Neutrophil (primary cell): ENCODE measurements at regions not wholly inside any gene's neighbourhood (a gene's known extent, or its start where the extent isn't known, plus 50 kb on each side); places are given as distances from the start of the nearest gene placed in this dataset.

Experiments used
- H3K27ac ChIP-seq: fragments of 200-600 bp; sonication (generic); 2 replicates; pipeline ENCODE4 v1.5.1; 2016; ENCODE audit warnings: mild to moderate bottlenecking, moderate library complexity
- H3K27me3 ChIP-seq: fragments of 200-600 bp; sonication (generic); 2 replicates; pipeline ENCODE4 v1.6.0; 2016; ENCODE audit warnings: mild to moderate bottlenecking
- H3K36me3 ChIP-seq: fragments of 200-600 bp; sonication (generic); 2 replicates; pipeline ENCODE4 v1.5.1; 2017
- H3K4me1 ChIP-seq, 2 experiments: fragments of 200-600 bp in 1 of 2; sonication (generic) in 1 of 2; 1 replicate in 1 of 2; 2 replicates in 1 of 2; pipeline versions ENCODE4 v1.5.1 to v1.6.1; 2013 to 2016; ENCODE audit warnings: low read depth in 1 of 2, low read length in 1 of 2, mild to moderate bottlenecking in 1 of 2, moderate library complexity in 1 of 2; ENCODE audit not compliant: control insufficient read depth in 1 of 2, insufficient read depth in 1 of 2
- H3K4me3 ChIP-seq, 2 experiments: fragments of 200-600 bp in 1 of 2; sonication (generic) in 1 of 2; 1 replicate in 1 of 2; 2 replicates in 1 of 2; pipeline ENCODE4 v1.5.1; 2013 to 2016; ENCODE audit warnings: low read depth in 1 of 2, low read length in 1 of 2, mild to moderate bottlenecking in 1 of 2, moderate library complexity in 1 of 2
- H3K9me3 ChIP-seq: fragments of 200-600 bp; sonication (generic); 2 replicates; pipeline ENCODE4 v1.5.1; 2016
- CTCF ChIP-seq: fragments of 200-600 bp; sonication (generic); IDR thresholded peaks from 2 replicates; pipeline ENCODE4 v1.5.1; 2016; ENCODE audit warnings: antibody characterized with exemption

GRCh38 chr12:91566328-91567099 is 383.9 kb upstream of the DCN start:
- H3K36me3 ChIP-seq: no peaks in the 10 kb centered on the region
- no peak overlapping the region for H3K27ac ChIP-seq
- H3K27me3 ChIP-seq: no peaks in the 10 kb centered on the region
- no peaks in the 10 kb centered on the region for H3K9me3 ChIP-seq
- no peaks in the 10 kb centered on the region for H3K4me1 ChIP-seq
- no peak overlapping the region for H3K4me3 ChIP-seq
- TF ChIP-seq CTCF: no peak

GRCh38 chr12:91565846-91566245 is 383.2 kb upstream of the DCN start:
- H3K9me3 ChIP-seq: no peaks in the 10 kb centered on the region
- H3K4me1 ChIP-seq: no peaks in the 10 kb centered on the region
- H3K36me3 ChIP-seq: no peaks in the 10 kb centered on the region
- no peak for TF ChIP-seq CTCF
- no peak overlapping the region for H3K4me3 ChIP-seq
- H3K27ac ChIP-seq: no peak overlapping the region
- no peaks in the 10 kb centered on the region for H3K27me3 ChIP-seq

- H3K27ac ChIP-seq: no peak overlapping the region
- H3K27me3 ChIP-seq: no peaks in the 10 kb centered on the region
- no peak overlapping the region for H3K4me3 ChIP-seq
- no peaks in the 10 kb centered on the region for H3K9me3 ChIP-seq
- no peaks in the 10 kb centered on the region for H3K36me3 ChIP-seq
- no peak for TF ChIP-seq CTCF
- no peaks in the 10 kb centered on the region for H3K4me1 ChIP-seq
These were observed 382.6 kb upstream of the DCN start for GRCh38 chr12:91565246-91565645.

GRCh38 chr12:91563011-91563765 is 380.6 kb upstream of the DCN start:
- Histone ChIP-seq H3K4me3 (no peak overlapping the region), H3K27ac (no peak overlapping the region), H3K4me1 (no peaks in the 10 kb centered on the region), H3K27me3 (no peaks in the 10 kb centered on the region), H3K9me3 (no peaks in the 10 kb centered on the region), H3K36me3 (no peaks in the 10 kb centered on the region)
- no peak for TF ChIP-seq CTCF

- no peaks in the 10 kb centered on the region for H3K4me1 ChIP-seq
- H3K4me3 ChIP-seq: no peak overlapping the region
- no peak for TF ChIP-seq CTCF
- H3K27ac ChIP-seq: no peak overlapping the region
- no peaks in the 10 kb centered on the region for H3K36me3 ChIP-seq
- H3K27me3 ChIP-seq: no peaks in the 10 kb centered on the region
- no peaks in the 10 kb centered on the region for H3K9me3 ChIP-seq
These were observed 379.9 kb upstream of the DCN start for GRCh38 chr12:91562476-91562875.
